Testis (tissue), 2 donors: ENCODE measurements at regions not wholly inside any gene's neighbourhood (a gene's known extent, or its start where the extent isn't known, plus 50 kb on each side); places are given as distances from the start of the nearest gene placed in this dataset.

ENCODE experiments used
- DNase-seq: peaks from one replicate; pipeline ENCODE4 v3.0.0-alpha.2; 2019
- H3K27ac ChIP-seq, 2 donors: fragments of 200-600 bp; sonication (generic); one replicate each; pipeline ENCODE4 v1.5.1; 2019
- H3K27me3 ChIP-seq: fragments of 200-600 bp; sonication (generic); one replicate; pipeline ENCODE4 v1.5.1; 2019
- H3K36me3 ChIP-seq: fragments of 200-600 bp; sonication (generic); one replicate; pipeline ENCODE4 v1.5.1; 2017; ENCODE audit warnings: low read depth; ENCODE audit errors: missing control alignments
- H3K4me1 ChIP-seq: fragments of 200-600 bp; sonication (generic); one replicate; pipeline ENCODE4 v1.5.1; 2019
- H3K4me3 ChIP-seq, 2 donors: fragments of 200-600 bp; sonication (generic); one replicate each; pipeline ENCODE4 v1.5.1; 2017 to 2019
- H3K9me3 ChIP-seq: fragments of 200-600 bp; sonication (generic); one replicate; pipeline ENCODE4 v1.5.1; 2017
- CTCF ChIP-seq, 3 experiments: fragments of 450-650 bp in 2 of 3; fragments of 200-600 bp in 1 of 3; sonication (generic) in 1 of 3; IDR thresholded peaks; one replicate each; pipeline ENCODE4 v1.5.1; 2016 to 2019; ENCODE audit warnings: antibody characterized with exemption in 3 of 3, mild to moderate bottlenecking in 2 of 3, moderate library complexity in 1 of 3
- POLR2A ChIP-seq: fragments of 450-650 bp; IDR thresholded peaks from one replicate; pipeline ENCODE4 v1.6.1; 2017; ENCODE audit warnings: antibody characterized with exemption, mild to moderate bottlenecking, moderate library complexity
- WGBS, 2 donors: methylation state at CpG; one replicate each; pipeline ENCODE4 v1.1.5; 2018; 5-methylcytosine and 5-hydroxymethylcytosine counted together
- intact Hi-C: fragments of 100-400 bp; cut with DNase I; formaldehyde crosslinking; loops from one replicate; pipeline ENCODE4 v1.15.1; 2023; ENCODE audit warnings: low total_unique reads

GRCh38 chr1:58926152-58926551 lies 142.3 kb upstream of the JUN start:
- Histone ChIP-seq H3K4me1 (peaks cover 10% of the 10 kb centered on the region), H3K27me3 (no peaks in the 10 kb centered on the region), H3K4me3 (no peak overlapping the region), H3K27ac (no peak overlapping the region), H3K36me3 (no peaks in the 10 kb centered on the region), H3K9me3 (no peaks in the 10 kb centered on the region)
- no peak for DNase-seq
- WGBS, 2 donors = 65 to 70% methylated on average over 1 of the region's 1 CpG
- intact Hi-C loops = no loop called here
- no peak for TF ChIP-seq POLR2A
- TF ChIP-seq CTCF (IDR thresholded peaks at IDR 0.05) = no peak

- Histone ChIP-seq H3K36me3 (no peaks in the 10 kb centered on the region), H3K9me3 (no peaks in the 10 kb centered on the region), H3K27ac (no peak overlapping the region), H3K4me1 (peaks cover 10% of the 10 kb centered on the region), H3K27me3 (no peaks in the 10 kb centered on the region), H3K4me3 (no peak overlapping the region)
- DNase-seq = no peak
- intact Hi-C loops = no loop called here
- WGBS, 2 donors = 77 to 81% methylated on average over 4 of the region's 4 CpGs
- TF ChIP-seq CTCF (IDR thresholded peaks at IDR 0.05) (no peak), POLR2A (no peak)
These were observed 143.3 kb upstream of the JUN start for GRCh38 chr1:58927041-58927721.

DNA sequence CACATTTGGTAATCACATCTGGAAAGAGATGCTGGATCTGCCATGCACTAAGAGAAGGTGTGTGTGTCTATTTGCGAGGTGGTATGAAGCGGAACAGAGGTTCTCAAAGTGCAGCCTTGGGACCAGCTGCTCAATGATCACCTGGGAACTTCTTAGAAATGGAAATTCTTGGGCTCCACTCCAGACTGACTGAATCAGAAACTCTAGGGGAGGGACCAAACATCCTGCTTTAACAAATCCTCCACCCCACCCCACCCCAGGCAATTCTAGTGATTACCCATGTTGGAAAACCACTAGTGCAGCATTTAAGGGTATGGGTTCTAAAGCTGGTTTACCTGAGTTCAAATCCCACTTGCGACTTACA lies 143.9 kb upstream of the JUN start:
- Histone ChIP-seq H3K36me3 (no peaks in the 10 kb centered on the region), H3K27ac (no peak overlapping the region), H3K27me3 (no peaks in the 10 kb centered on the region), H3K4me1 (peaks cover 6% of the 10 kb centered on the region), H3K9me3 (no peaks in the 10 kb centered on the region), H3K4me3 (no peak overlapping the region)
- 87 to 96% methylated on average over 3 of the region's 3 CpGs for WGBS, 2 donors
- intact Hi-C loops = no loop called here
- DNase-seq = no peak
- TF ChIP-seq CTCF (IDR thresholded peaks at IDR 0.05) (no peak), POLR2A (no peak)

DNA sequence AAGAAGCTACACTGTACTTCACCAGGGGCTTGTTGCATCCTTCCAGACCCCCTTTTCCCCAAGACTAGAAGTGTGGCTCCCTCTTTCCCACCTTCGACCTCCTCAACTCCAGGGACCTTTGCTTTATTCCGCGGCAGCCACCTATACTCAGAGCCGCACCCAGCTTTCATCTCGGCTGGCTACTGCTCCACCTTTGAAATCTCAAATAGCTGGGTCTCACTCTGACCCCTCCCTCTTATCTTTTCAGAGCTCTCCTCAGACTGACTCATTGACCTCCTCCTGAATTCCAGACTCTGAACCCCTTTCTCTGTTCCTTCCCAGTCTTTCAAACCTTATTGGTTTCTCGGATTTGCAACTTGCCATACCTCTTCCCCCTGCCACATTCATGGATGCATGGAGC lies 144.7 kb upstream of the JUN start:
- no peaks in the 10 kb centered on the region for H3K9me3 ChIP-seq
- intact Hi-C loops = no loop called here
- 92 to 93% methylated on average over 6 of the region's 6 CpGs for WGBS, 2 donors
- no peak for DNase-seq
- no peak for TF ChIP-seq POLR2A
- no peak for TF ChIP-seq CTCF (IDR thresholded peaks at IDR 0.05)
- no peak overlapping the region for H3K4me3 ChIP-seq
- H3K36me3 ChIP-seq = no peaks in the 10 kb centered on the region
- no peak overlapping the region for H3K27ac ChIP-seq
- H3K27me3 ChIP-seq = no peaks in the 10 kb centered on the region
- H3K4me1 ChIP-seq = no peaks in the 10 kb centered on the region

GRCh38 chr1:58929671-58930325 lies 146.0 kb upstream of the JUN start:
- Histone ChIP-seq H3K36me3 (no peaks in the 10 kb centered on the region), H3K4me1 (no peaks in the 10 kb centered on the region), H3K9me3 (no peaks in the 10 kb centered on the region), H3K27me3 (no peaks in the 10 kb centered on the region), H3K4me3 (no peak overlapping the region), H3K27ac (no peak overlapping the region)
- TF ChIP-seq CTCF (IDR thresholded peaks at IDR 0.05) = no peak
- TF ChIP-seq POLR2A = no peak
- no peak for DNase-seq
- intact Hi-C loops = no loop called here
- WGBS, 2 donors = 91 to 93% methylated on average over 11 of the region's 11 CpGs
